PC-9 (cell line): ENCODE measurements at regions not wholly inside any gene's neighbourhood (a gene's known extent, or its start where the extent isn't known, plus 50 kb on each side); places are given as distances from the start of the nearest gene placed in this dataset.

Experiments
- BruUV-seq: library from RNA; stranded (reverse); fragments of 400-500 nt; replicated peaks from 2 replicates; lab custom pipeline; 2021; lab: Mats Ljungman, UMichigan
- CTCF ChIA-PET: fragments of 300-600 bp; sonication (Branson Sonifier 250); formaldehyde crosslinking; loops from one replicate; lab custom pipeline; 2022; ENCODE audit warnings: antibody characterized with exemption; lab: Charles Lee
- POLR2A ChIA-PET: fragments of 300-600 bp; sonication (Branson Sonifier 250); formaldehyde crosslinking; loops from one replicate; lab custom pipeline; 2022; ENCODE audit warnings: antibody characterized with exemption; ENCODE audit not compliant: unreplicated experiment; lab: Charles Lee
- DNase-seq, 2 experiments: peaks; one replicate each; pipeline versions ENCODE4 v3.0.0 to v3.0.0-alpha.2; 2015 to 2022; ENCODE audit warnings: mixed read lengths in 1 of 2
- H2AFZ ChIP-seq: fragments of 200-600 bp; sonication (generic); 2 replicates; pipeline ENCODE4 v1.8.1; 2017; ENCODE audit warnings: antibody characterized with exemption
- H3F3A ChIP-seq: fragments of 200-600 bp; sonication (generic); 2 replicates; pipeline ENCODE4 v1.8.1; 2017; ENCODE audit warnings: antibody characterized with exemption, mild to moderate bottlenecking, low read depth; ENCODE audit not compliant: insufficient read depth
- H3K27ac ChIP-seq: fragments of 200-600 bp; sonication (generic); 2 replicates; pipeline ENCODE4 v1.6.1; 2016; ENCODE audit warnings: mixed run types
- H3K27me3 ChIP-seq: fragments of 200-600 bp; sonication (generic); 2 replicates; pipeline ENCODE4 v1.6.1; 2016; ENCODE audit warnings: low read depth, mixed run types; ENCODE audit not compliant: insufficient read depth
- H3K36me3 ChIP-seq: fragments of 200-600 bp; sonication (generic); 2 replicates; pipeline ENCODE4 v1.6.1; 2016; ENCODE audit warnings: low read depth, mixed run types
- H3K4me1 ChIP-seq: fragments of 200-600 bp; sonication (generic); replicated peaks from 2 replicates; pipeline ENCODE4 v1.6.1; 2016; ENCODE audit warnings: mixed run types; ENCODE audit not compliant: insufficient read depth
- H3K4me2 ChIP-seq: fragments of 200-600 bp; sonication (generic); 2 replicates; pipeline ENCODE4 v1.6.1; 2017; ENCODE audit warnings: mixed run types
- H3K4me3 ChIP-seq: fragments of 200-600 bp; sonication (generic); 2 replicates; pipeline ENCODE4 v1.6.1; 2016; ENCODE audit warnings: mixed run types
- H3K79me2 ChIP-seq: fragments of 200-600 bp; sonication (generic); 2 replicates; pipeline ENCODE4 v1.6.1; 2017; ENCODE audit warnings: low read depth, mixed run types
- H3K9me2 ChIP-seq: fragments of 200-600 bp; sonication (generic); 2 replicates; pipeline ENCODE4 v1.8.1; 2017; ENCODE audit warnings: mild to moderate bottlenecking; ENCODE audit not compliant: insufficient read depth
- H3K9me3 ChIP-seq: fragments of 200-600 bp; sonication (generic); 2 replicates; pipeline ENCODE4 v1.8.1; 2016; ENCODE audit warnings: low read depth; ENCODE audit not compliant: insufficient read depth
- H4K20me1 ChIP-seq: fragments of 200-600 bp; sonication (generic); 2 replicates; pipeline ENCODE4 v1.8.1; 2017; ENCODE audit not compliant: insufficient read depth
- EZH2 ChIP-seq: fragments of 200-600 bp; sonication (generic); IDR thresholded peaks from 2 replicates; pipeline ENCODE4 v1.8.0; 2017; ENCODE audit warnings: antibody characterized with exemption, low read depth
- intact Hi-C: fragments of 100-400 bp; cut with micrococcal nuclease; formaldehyde crosslinking; loops from one replicate; pipeline ENCODE4 v1.10.0; 2022; ENCODE audit not compliant: unreplicated experiment
- TF ChIP-seq, protein P1 (sequence below): fragments of 200-600 bp; sonication (generic); conservative IDR thresholded peaks from 2 replicates; pipeline ENCODE4 v1.6.1; 2017; ENCODE audit warnings: mixed run types, antibody characterized with exemption, mild to moderate bottlenecking, moderate library complexity

- ChIA-PET CTCF (no interaction called here), POLR2A (no interaction called here)
- Histone ChIP-seq H3K27ac (no peak overlapping the region), H3K4me2 (no peak overlapping the region), H3K36me3 (no peaks in the 10 kb centered on the region), H2AFZ (no peak overlapping the region), H3K27me3 (no peaks in the 10 kb centered on the region), H3K79me2 (no peaks in the 10 kb centered on the region), H3K4me3 (no peak overlapping the region), H3F3A (no peaks in the 10 kb centered on the region), H3K9me3 (no peaks in the 10 kb centered on the region), H3K9me2 (no peaks in the 10 kb centered on the region), H3K4me1 (no peaks in the 10 kb centered on the region), H4K20me1 (no peaks in the 10 kb centered on the region)
- BruUV-seq: no TSS peak
- intact Hi-C loops: no loop called here
- DNase-seq: no peak
- no peak for TF ChIP-seq EZH2
- TF ChIP-seq, protein P1, sequence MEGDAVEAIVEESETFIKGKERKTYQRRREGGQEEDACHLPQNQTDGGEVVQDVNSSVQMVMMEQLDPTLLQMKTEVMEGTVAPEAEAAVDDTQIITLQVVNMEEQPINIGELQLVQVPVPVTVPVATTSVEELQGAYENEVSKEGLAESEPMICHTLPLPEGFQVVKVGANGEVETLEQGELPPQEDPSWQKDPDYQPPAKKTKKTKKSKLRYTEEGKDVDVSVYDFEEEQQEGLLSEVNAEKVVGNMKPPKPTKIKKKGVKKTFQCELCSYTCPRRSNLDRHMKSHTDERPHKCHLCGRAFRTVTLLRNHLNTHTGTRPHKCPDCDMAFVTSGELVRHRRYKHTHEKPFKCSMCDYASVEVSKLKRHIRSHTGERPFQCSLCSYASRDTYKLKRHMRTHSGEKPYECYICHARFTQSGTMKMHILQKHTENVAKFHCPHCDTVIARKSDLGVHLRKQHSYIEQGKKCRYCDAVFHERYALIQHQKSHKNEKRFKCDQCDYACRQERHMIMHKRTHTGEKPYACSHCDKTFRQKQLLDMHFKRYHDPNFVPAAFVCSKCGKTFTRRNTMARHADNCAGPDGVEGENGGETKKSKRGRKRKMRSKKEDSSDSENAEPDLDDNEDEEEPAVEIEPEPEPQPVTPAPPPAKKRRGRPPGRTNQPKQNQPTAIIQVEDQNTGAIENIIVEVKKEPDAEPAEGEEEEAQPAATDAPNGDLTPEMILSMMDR: no peak
These were observed 471.5 kb downstream of the TSHZ3 start for GRCh38 chr19:30877661-30878113.

DNA sequence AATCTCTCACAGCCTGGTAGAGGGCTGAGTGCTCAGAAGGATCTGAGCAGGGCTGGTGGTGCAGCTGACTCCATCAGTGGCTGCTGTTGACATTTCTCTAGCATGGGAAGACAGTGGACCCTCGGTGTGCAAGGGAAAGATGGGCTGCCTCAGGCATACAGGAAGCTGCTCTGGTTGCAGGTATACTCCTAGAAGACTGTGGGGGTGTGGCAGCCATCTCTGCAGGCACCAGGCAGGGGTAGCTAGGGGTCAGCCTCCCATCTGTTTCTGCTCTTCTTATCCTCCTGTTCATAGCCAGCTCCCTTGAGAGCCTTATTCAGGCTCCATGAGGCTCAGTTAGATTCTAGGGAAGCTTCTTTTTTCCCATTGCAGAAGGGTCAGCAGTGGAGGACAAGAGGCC is 475.5 kb downstream of the TSHZ3 start:
- intact Hi-C loops: no loop called here
- Histone ChIP-seq H3K79me2 (no peaks in the 10 kb centered on the region), H3K27ac (no peak overlapping the region), H3K9me3 (no peaks in the 10 kb centered on the region), H3K4me3 (no peak overlapping the region), H3F3A (no peaks in the 10 kb centered on the region), H3K9me2 (no peaks in the 10 kb centered on the region), H4K20me1 (no peaks in the 10 kb centered on the region), H3K4me2 (no peak overlapping the region), H3K27me3 (no peaks in the 10 kb centered on the region), H3K36me3 (no peaks in the 10 kb centered on the region), H2AFZ (no peak overlapping the region), H3K4me1 (no peaks in the 10 kb centered on the region)
- BruUV-seq: no TSS peak
- no peak for TF ChIP-seq EZH2
- TF ChIP-seq, protein P1: no peak
- CTCF ChIA-PET: no interaction called here
- POLR2A ChIA-PET: no interaction called here
- no peak for DNase-seq

DNA sequence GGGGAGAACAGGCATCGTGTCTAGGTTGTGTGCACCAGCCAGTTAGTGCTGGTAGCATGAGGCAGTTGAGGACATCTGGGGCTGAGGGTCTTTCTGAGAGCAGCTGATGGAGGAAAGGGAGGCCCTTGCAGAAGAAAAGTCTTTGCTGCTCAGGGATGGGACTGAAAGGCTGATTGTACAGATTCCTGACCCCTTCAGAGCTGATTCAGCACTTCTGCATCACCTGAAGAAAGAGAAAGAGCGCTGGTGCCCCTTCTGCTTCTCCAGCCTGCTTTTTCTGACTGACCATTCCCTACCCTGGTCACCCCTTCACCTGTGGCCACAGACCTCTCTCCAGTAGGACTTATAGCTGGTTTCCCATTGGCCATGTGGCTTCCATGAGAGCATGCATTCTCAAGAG is 476.2 kb downstream of the TSHZ3 start:
- H4K20me1 ChIP-seq: no peaks in the 10 kb centered on the region
- CTCF ChIA-PET: no interaction called here
- H2AFZ ChIP-seq: no peak overlapping the region
- no peaks in the 10 kb centered on the region for H3F3A ChIP-seq
- no peak overlapping the region for H3K4me2 ChIP-seq
- intact Hi-C loops: no loop called here
- no TSS peak for BruUV-seq
- no peak for TF ChIP-seq EZH2
- TF ChIP-seq, protein P1: no peak
- DNase-seq: no peak
- no peak overlapping the region for H3K4me3 ChIP-seq
- no peaks in the 10 kb centered on the region for H3K79me2 ChIP-seq
- H3K27ac ChIP-seq: no peak overlapping the region
- no peaks in the 10 kb centered on the region for H3K4me1 ChIP-seq
- POLR2A ChIA-PET: no interaction called here
- no peaks in the 10 kb centered on the region for H3K9me3 ChIP-seq
- H3K9me2 ChIP-seq: no peaks in the 10 kb centered on the region
- no peaks in the 10 kb centered on the region for H3K27me3 ChIP-seq
- no peaks in the 10 kb centered on the region for H3K36me3 ChIP-seq
